ENCODE measurements at regions not wholly inside any gene's neighbourhood (a gene's known extent, or its start where the extent isn't known, plus 50 kb on each side); places are given as distances from the start of the nearest gene placed in this dataset.

GRCh38 chr12:13595536-13596443 is 385.6 kb downstream of the GRIN2B start:
- Histone ChIP-seq H3K27ac (no peak overlapping the region), H3K27me3 (no peaks in the 10 kb centered on the region), H3K4me3 (no peak overlapping the region), H3K36me3 (no peaks in the 10 kb centered on the region), H3K9me3 (no peaks in the 10 kb centered on the region), H3K4me1 (no peaks in the 10 kb centered on the region)
- DNase-seq (ENCODE audit: low spot score): no peak
- no peak for TF ChIP-seq CTCF (IDR thresholded peaks at IDR 0.05)

GRCh38 chr12:13594731-13595514 is 386.5 kb downstream of the GRIN2B start:
- TF ChIP-seq CTCF (IDR thresholded peaks at IDR 0.05): no peak

GRCh38 chr12:13592063-13592942 is 389.1 kb downstream of the GRIN2B start:
- no peak overlapping the region for H3K4me3 ChIP-seq
- H3K36me3 ChIP-seq: no peaks in the 10 kb centered on the region
- no peak for TF ChIP-seq CTCF (IDR thresholded peaks at IDR 0.05)
- DNase-seq (ENCODE audit: low spot score): no peak
- no peaks in the 10 kb centered on the region for H3K4me1 ChIP-seq
- H3K27ac ChIP-seq: no peak overlapping the region
- H3K27me3 ChIP-seq: no peaks in the 10 kb centered on the region
- no peaks in the 10 kb centered on the region for H3K9me3 ChIP-seq

More at GRCh38 chr12:13594731-13595514, 386.5 kb downstream of the GRIN2B start:
- Histone ChIP-seq H3K9me3 (no peaks in the 10 kb centered on the region), H3K4me1 (no peaks in the 10 kb centered on the region), H3K27ac (no peak overlapping the region), H3K27me3 (no peaks in the 10 kb centered on the region), H3K4me3 (no peak overlapping the region), H3K36me3 (no peaks in the 10 kb centered on the region)
- DNase-seq (ENCODE audit: low spot score): no peak

GRCh38 chr12:13591488-13591887 is 389.9 kb downstream of the GRIN2B start:
- Histone ChIP-seq H3K36me3 (no peaks in the 10 kb centered on the region), H3K27me3 (no peaks in the 10 kb centered on the region), H3K9me3 (no peaks in the 10 kb centered on the region), H3K27ac (no peak overlapping the region), H3K4me3 (no peak overlapping the region), H3K4me1 (no peaks in the 10 kb centered on the region)
- no peak for DNase-seq (ENCODE audit: low spot score)
- TF ChIP-seq CTCF (IDR thresholded peaks at IDR 0.05): no peak

GRCh38 chr12:13591059-13591458 is 390.3 kb downstream of the GRIN2B start:
- Histone ChIP-seq H3K27ac (no peak overlapping the region), H3K4me1 (no peaks in the 10 kb centered on the region), H3K36me3 (no peaks in the 10 kb centered on the region), H3K4me3 (no peak overlapping the region), H3K27me3 (no peaks in the 10 kb centered on the region), H3K9me3 (no peaks in the 10 kb centered on the region)
- no peak for TF ChIP-seq CTCF (IDR thresholded peaks at IDR 0.05)
- no peak for DNase-seq (ENCODE audit: low spot score)

Data from right atrium auricular region (tissue), 2 donors.